ENCODE measurements at regions not wholly inside any gene's neighbourhood (a gene's known extent, or its start where the extent isn't known, plus 50 kb on each side); places are given as distances from the start of the nearest gene placed in this dataset.

DNA sequence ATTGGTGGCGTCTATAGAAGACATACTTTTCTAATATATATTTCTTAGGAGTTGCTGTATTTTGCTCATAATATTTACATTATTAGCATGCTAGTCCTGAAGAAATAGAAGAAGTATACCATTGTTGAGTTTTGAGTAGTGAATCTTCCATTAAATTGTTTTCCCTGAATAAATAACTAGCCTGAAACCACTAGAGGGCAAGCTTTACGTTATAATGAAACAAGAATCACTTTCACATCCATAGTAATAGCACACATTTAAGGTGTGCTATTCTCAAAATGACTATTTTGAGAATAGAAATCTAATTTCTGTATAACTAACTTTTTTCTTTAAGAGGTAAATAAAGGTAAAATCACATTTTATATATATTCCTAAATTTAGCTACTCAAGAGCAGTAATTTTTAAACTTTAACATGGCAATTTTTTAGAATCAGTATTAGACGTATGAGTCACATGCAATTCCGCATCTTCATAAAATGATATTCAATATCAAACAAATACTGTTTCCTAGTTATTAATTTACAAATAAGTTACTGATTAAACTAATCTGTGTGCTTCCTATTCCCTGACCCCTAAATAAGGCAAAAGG, 213.2 kb upstream of the MANEA start:
- DNase-seq = no peak

DNA sequence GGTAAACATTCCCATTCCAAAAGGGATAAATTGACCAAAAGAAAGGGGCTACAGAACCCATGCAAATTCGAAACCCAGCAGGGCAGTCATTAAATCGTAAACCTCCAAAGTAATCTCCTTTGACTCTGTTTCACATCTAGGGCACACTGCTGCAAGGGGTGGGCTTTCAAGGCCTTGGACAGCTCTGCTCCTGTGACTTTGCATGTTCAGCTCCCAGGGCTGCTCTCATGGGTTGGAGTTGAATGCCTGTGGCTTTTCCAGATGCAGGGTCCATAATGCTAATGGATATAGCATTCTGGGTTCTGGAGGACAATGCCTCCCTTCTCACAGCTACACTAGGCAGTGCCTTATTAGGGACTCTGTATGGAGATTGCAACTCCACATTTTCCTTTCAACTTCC, 211.9 kb upstream of the MANEA start:
- no peak for DNase-seq

DNA sequence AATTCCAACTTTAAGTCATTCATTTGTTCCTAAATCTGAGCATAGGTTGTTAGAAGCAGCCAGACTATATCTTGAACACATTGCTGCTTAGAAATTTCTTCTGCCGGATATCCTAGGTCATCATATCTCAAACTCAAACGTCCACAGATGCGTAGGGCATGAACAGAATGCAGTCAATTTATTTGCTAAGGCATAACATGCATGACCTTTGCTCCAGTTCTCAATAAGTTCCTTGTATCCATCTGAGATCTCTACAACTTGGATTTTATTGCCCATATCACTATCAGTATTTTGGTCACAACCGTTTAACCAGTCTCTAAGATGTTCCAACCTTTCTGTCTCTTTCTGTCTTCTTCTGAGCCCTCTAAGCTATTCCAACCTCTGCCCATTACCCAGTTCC, 210.9 kb upstream of the MANEA start:
- no peak for DNase-seq

DNA sequence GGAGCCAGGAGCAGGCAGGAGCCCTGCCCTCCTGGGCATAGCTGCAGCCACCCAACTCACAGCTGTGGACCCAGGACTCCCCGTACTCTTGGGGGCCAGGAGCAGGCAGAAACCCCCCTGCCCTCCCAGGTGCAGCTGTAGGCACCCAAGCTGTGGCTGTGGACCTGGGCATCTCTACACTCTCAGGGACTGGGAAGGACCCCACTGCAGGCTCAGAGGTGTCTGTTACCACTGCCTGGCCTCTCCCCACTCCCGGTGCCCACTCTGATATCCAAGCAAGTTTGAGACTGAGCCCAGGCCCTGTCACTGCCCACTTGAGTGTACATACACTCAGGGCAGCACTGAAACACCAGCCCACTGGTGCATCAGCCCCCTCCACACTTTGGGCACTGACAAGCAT, 193.5 kb upstream of the MANEA start:
- DNase-seq = no peak

DNA sequence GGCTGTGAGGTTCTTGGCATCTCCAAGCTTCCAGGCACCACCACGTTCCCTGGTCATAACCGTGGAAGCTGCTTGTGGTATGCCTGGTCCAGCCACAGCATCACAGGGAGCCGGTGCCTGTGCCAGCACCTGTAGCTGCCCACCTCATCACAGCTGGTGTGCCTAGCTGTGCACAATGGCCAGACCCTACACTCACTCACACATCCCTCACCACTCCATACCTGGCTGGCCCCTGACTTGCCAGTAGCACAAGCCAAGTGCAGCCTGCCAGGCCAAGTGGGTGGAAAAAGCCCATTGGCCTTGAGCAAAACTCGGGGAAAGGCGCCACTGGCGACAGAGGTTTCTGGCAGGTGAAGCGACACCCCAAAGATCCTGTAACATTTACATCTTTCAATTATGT, 192.3 kb upstream of the MANEA start:
- DNase-seq = no peak

DNA sequence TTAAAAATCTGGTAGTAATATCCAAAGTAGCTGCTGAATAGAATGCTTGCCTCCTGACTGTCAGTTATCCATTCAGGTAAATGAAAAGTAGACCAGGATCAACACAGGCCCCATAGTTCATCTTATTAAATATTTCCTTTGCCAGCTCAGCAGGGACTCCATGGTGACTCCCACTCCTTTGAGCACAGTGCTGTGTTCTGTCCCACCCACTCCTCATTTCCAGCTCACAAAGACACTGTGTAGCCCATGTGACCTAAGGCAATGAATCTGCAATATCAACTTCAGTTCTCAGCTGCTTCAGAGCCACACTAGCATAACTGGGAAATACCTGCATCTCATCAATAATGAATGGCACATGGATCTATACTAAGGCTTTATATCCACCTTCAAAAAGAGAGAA, 189.5 kb upstream of the MANEA start:
- no peak for DNase-seq

DNA sequence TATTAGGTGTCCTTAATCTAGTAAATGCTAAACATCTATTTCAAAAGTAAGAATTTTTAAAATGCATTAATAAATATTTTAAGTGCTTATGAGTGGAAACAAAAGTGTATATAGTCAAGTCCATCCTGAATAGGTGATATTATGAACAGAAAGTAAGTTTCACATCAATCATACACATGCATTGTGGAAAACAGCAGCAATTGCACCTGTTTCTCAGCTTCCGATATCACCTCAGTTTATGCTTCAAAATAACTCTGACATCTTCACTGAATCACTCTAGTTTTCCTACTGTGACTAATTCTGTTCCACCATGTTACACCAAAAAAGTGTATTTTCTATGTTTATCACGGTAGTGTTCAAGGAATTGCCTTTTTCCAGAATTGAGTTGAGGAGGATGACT, 172.6 kb upstream of the MANEA start:
- DNase-seq = no peak

DNA sequence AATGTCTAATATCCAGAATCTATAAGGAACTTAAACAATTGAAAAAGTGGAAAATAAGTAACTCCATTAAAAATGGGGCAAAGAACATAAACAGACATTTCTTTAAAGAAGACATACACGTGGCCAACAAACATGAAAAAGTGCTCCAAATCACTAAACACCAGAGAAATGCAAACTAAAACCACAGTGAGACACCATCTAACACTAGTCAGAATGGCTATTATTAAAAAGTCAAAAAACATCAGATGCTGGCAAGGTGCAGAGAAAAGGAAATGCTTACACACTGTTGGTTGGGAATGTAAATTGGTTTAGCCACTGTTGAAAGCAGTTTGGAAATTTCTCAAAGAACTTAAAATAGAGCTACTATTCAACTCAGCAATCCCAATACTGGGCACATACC, 169.2 kb upstream of the MANEA start:
- DNase-seq = no peak

- no peak for DNase-seq
Observed at GRCh38 chr6:95410168-95410567, 167.2 kb upstream of the MANEA start.

DNA sequence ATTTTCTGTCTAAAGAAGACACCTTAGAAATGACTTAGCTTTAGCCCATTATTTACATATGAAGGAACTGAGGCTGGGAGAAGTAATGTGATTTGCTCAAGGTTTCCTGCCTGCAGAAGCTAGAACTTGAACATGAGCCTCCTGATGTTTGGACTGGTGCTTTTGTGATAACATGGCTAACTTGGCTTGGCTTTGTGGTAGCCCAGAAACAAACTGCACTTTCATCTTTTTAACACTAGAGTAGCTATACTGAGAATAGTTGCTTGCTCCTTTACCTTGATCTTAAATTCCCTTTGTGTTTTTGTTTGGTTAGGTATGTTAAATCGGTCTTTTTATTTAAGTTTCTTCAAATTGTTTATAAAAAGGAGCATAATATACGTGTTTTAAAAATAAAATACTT, 163.5 kb upstream of the MANEA start:
- no peak for DNase-seq

DNA sequence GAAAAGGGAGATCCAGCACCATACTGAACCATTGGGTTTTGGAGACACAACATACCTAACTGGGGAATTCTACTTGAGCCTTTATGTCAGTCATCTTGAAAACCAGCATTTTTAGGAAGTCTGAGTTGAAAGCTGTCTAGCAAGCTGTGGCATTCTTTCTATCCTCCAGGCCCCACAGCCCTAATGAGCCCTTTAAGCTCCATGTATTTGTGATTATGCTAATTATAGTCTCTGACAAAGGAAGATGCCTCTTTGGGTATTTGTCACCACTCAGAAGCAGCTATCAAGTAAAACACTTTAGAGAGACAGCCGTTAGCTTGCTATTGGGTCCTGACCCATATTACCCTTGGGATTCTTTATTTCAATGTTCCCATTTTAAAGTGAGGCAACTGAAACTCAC, 159.5 kb upstream of the MANEA start:
- DNase-seq = no peak

DNA sequence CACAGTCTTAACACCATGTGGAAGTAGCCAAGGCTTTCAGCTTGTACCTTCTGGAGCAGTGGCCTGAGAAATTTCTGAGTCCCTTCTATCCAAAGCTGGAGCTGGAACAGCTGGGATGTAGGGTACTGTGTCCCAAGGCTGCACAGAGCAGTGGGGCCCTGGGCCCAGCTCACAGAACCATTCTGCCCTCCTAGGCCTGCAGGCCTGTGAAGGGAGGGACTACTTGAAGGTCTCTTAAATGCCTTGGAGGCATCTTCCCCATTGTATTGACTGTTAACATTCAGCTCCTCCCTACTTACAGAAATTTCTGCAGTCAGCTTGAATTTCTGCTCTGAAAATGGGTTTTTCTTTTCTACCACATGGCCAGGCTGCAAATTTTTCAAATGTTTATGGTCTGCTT, 156.5 kb upstream of the MANEA start:
- DNase-seq = no peak

GRCh38 chr6:95423331-95423730, 154.0 kb upstream of the MANEA start:
- no peak for DNase-seq

- peak; percentile 1 for DNase-seq
Observed at GRCh38 chr6:95431637-95432228, 145.6 kb upstream of the MANEA start.

GRCh38 chr6:95439741-95440140, 137.6 kb upstream of the MANEA start:
- no peak for DNase-seq

GRCh38 chr6:95448208-95448607, 129.1 kb upstream of the MANEA start:
- no peak for DNase-seq

- DNase-seq = no peak
Observed at GRCh38 chr6:95469511-95469910, 107.8 kb upstream of the MANEA start.

DNA sequence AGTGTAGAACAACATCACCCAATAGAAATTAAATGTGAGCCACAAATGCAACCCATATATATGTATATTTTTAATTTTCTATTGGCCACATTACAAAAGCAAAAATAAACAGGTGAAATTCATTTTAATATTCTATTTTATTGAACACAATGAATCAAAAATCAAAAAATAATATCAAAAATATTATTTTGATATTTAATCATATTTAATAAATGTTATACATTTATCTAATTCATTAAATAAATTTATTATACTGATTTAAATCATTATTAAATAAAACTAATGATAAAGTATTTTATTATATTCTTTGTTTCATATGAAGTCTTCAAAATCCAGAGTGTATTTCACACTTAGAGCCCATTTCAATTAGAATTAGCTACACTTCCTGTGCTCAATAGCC, 98.4 kb upstream of the MANEA start:
- DNase-seq = no peak

DNA sequence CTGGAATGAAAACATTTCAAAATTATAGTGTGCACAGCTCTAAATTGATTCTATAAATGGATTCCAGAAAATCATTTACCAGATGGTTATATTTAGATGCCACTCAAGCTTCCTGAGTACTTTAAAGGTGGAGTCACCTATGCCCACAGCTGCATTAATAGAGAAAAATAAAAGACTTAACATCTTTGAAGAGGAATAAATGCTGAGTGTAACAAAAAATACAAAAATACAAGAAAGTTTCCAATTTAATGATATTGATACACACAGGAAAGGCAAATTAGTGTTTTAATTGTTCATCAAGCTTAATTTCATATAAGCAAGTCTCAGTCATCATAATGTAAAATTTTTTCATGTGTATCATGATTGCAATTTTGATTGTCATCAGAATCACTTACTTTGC, 89.5 kb upstream of the MANEA start:
- DNase-seq = no peak

DNA sequence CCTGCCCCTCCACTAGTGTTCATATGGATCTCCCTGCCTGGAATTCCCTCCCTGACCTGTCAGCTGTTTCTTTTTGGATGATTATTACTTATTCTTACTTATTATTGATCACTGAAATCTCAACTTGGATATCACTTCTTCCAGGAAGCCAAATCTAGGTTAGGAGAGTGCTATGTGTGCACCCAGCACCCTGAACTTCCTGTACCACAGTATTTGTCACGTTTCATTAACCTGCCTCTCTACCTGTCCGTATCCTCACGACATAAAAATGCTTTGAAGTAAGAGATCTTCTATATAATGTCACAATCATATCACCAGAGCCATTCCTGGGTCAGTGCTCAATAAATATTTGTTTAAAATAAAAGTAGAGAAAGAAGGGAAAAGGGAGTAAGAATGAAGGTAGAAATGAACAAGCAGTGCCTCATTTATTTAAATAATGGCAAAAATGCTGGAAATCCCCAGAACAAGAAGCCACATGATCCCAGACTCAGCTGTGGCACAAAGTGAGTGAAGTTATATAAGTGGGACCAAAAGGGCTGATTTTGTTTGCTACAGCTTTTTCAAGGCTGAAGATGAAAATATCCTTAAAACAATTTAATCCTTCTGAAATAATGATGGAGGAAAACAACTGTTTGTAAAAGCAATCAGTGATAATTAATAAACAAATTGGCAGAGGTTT, 88.0 kb upstream of the MANEA start:
- DNase-seq = no peak

GRCh38 chr6:95496769-95497426, 80.4 kb upstream of the MANEA start:
- no peak for DNase-seq

DNA sequence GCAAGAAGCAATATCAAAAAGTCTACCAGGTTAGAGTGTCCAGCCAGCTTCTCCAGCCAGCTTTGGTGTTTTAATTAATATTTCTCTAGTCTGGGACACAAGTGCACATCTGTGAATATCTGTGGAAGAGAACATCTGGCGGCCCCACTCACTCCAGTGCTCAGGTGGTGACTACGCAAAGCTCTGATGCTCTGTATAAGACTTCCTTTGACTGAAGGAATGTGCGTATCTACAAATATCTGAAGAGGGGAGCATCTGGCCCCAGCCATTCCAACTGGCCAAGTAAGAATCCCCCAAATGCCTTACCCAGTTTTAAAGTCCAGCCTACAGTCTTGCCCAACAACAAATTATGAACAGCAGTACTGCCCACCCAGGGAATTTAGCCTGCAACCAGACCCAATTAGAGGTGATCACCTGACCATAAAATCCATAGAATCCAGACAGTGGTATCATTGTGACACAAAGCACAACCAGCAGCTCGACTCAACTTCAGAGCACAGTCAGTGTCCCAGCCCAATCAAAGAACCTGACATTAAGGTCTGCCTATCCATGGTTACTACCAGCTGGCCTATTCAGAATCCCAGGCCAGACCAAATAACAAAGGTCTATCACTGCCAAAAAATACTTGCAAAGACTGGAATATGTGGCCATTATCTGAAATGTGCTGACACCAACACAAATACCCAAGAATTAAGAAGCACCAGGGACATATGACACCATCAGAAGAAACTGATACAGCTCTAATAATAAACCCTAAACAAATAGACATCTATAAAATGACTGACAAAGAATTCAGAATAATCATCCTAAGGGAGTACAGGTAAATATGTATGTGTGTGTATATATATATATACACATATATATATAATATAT, 76.1 kb upstream of the MANEA start:
- DNase-seq = no peak

DNA sequence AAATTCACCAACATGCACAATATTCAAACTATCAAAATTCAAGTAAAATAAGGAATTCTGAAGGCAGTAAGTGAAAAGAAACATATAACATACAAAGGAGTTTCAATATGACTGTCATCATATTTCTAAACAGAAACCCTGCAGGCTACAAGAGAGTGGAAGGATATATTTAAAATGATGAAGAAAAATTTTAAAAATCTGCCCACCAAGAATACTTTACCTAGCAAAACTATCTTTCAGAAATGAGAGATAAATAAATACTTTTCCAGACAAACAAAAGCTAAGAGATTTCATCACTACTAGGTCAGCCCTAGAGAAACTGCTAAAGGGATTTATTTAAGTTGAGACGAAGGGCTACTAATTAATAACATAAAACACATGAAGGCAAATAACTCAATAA, 73.8 kb upstream of the MANEA start:
- no peak for DNase-seq

Measured in stimulated activated naive CD4-positive, alpha-beta T cell treated with Interleukin-2 at 50 U/mL for 16 hours (primary cell).